GM12875 (cell line): ENCODE measurements at regions not wholly inside any gene's neighbourhood (a gene's known extent, or its start where the extent isn't known, plus 50 kb on each side); places are given as distances from the start of the nearest gene placed in this dataset.

Experiments
- H3K4me3 ChIP-seq: one replicate; pipeline ENCODE4 v1.5.1; 2011; ENCODE audit warnings: low read depth, low read length, control low read depth
- TF ChIP-seq, protein P1 (sequence below): IDR thresholded peaks from 2 replicates; pipeline ENCODE4 v1.5.1; 2011; ENCODE audit warnings: low read depth, mild to moderate bottlenecking, control low read depth, inconsistent platforms, low read length, moderate library complexity, borderline replicate concordance; ENCODE audit not compliant: insufficient read depth

DNA sequence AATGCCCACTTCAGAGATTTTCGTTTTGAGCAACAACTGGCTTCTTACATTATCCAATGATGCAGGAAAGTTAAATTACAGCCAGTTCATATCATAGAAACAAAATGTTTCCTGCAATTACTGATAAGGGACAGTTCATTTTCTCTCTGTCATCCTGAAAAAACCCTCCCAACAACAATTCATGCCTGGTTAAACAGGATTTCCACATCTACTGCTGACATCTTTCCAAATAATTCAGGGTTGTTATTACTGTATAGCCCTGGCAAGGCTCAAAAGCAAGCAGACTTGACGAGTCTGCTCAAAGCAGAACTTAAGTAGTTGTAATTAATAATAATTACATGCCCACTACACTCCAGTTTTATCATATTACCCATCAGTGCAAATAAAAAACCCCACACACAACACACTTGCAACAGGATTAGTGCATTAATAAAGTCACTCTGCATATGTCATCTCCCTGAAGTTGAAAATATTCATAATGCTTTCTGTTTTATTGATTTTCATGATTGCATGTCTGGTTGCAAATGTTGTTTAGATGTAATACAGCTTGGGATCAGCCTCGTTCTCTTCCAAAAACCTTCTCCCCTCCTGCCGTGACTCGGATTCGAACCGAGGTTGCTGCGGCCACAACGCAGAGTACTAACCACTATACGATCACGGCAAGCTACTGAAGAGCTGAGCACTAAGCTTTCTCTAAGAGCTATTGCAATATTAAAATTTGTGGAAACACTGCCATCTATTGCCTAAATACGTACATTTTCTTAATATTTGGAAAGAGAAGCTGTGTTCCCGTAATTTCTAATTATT is 119.6 kb upstream of the NFIB start:
- TF ChIP-seq, protein P1, sequence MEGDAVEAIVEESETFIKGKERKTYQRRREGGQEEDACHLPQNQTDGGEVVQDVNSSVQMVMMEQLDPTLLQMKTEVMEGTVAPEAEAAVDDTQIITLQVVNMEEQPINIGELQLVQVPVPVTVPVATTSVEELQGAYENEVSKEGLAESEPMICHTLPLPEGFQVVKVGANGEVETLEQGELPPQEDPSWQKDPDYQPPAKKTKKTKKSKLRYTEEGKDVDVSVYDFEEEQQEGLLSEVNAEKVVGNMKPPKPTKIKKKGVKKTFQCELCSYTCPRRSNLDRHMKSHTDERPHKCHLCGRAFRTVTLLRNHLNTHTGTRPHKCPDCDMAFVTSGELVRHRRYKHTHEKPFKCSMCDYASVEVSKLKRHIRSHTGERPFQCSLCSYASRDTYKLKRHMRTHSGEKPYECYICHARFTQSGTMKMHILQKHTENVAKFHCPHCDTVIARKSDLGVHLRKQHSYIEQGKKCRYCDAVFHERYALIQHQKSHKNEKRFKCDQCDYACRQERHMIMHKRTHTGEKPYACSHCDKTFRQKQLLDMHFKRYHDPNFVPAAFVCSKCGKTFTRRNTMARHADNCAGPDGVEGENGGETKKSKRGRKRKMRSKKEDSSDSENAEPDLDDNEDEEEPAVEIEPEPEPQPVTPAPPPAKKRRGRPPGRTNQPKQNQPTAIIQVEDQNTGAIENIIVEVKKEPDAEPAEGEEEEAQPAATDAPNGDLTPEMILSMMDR, result no peak
- no peak overlapping the region for H3K4me3 ChIP-seq

DNA sequence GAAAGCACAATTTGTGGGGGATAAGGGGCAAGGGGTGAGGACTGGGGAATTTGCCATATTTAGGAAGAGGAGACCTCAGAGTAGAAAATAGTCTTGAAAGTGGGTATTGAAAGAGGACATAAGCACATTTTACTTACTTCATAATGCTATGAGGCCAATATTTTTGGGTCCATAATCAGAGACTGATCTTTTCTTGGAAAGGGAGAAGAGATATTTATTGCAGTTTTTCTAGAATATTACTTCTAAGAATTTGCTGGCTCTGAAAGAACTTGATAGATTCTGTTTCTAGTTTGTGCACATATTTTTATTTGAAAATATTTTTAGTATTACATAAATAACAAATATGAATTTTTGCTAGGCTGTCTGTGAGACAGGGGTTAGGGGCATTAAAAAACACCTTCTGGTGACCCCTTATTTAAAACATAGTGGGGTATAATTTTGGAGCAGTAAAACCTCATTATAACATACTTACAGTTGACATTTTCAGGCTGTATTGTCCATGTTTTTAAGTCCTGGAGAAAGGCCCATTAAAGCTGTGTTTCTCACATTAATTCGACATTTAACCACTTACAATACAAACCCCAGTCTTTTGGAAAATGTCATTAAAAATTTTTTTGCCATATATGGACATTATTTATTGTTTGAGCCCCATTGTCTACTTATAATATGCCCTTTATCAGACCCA is 118.9 kb upstream of the NFIB start:
- no peak overlapping the region for H3K4me3 ChIP-seq
- TF ChIP-seq, protein P1, result no peak

GRCh38 chr9:14428781-14429230 is 114.9 kb upstream of the NFIB start:
- TF ChIP-seq, protein P1, result peak; percentile 63
- H3K4me3 ChIP-seq, result no peak overlapping the region

- TF ChIP-seq, protein P1, result no peak
- no peak overlapping the region for H3K4me3 ChIP-seq
These were observed 113.5 kb upstream of the NFIB start for GRCh38 chr9:14427419-14427818.

DNA sequence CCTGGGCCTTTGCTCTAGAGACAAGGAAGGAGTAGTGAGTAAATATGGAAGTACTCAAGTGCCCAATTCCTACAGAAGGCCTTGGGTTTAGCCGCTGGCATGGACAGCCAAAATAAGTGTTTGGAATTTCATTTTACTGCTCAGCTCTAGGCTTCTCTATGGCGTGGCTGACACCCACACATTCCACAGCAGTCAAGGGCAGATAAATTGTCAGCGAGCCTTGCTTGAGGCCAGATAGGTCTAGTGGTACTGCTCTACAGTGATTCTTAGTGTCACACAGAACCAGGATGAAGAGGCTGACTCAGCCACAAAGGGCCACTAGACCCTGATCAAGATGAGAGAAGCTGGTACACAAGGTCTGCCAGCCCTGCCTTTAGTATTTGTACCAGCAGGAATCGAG is 111.0 kb upstream of the NFIB start:
- TF ChIP-seq, protein P1, result no peak
- H3K4me3 ChIP-seq, result no peak overlapping the region

DNA sequence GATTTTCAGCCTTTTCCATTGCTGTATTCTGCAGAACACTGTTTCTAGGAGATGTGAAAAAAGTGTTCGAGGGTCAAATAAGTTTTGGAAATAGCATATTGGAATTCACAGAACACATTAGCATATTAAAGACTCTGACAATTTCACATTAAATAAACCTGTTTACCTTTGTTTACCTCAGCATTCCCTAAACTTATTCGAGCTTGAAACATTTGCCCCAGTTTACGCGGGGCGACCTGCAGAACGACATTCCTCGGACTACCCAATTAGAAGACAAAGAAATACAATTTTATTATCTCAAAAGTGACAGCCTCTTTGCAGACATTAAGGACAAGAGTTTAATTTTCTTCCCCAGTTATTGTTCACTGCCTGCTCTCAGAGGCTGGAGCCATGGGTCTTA is 110.3 kb upstream of the NFIB start:
- TF ChIP-seq, protein P1, result no peak
- H3K4me3 ChIP-seq, result no peak overlapping the region
